GM10248 (cell line): ENCODE measurements at regions not wholly inside any gene's neighbourhood (a gene's known extent, or its start where the extent isn't known, plus 50 kb on each side); places are given as distances from the start of the nearest gene placed in this dataset.

Source experiments
- CTCF ChIA-PET: fragments of 300-600 bp; sonication (Branson Sonifier 250); formaldehyde crosslinking; extraction: SDS; loops from one replicate; lab custom pipeline; 2021; ENCODE audit warnings: antibody characterized with exemption; lab: Yijun Ruan, JAX
- POLR2A ChIA-PET: fragments of 350-650 bp; sonication (Branson Sonifier 250); formaldehyde crosslinking; extraction: SDS; loops from one replicate; lab custom pipeline; 2020; ENCODE audit warnings: antibody characterized with exemption; lab: Yijun Ruan, JAX
- DNase-seq: peaks from one replicate; pipeline ENCODE4 v3.0.0; 2012; ENCODE audit errors: extremely low spot score
- CTCF ChIP-seq: IDR thresholded peaks from 2 replicates; pipeline ENCODE4 v1.5.1; 2012; ENCODE audit warnings: mild to moderate bottlenecking, low read depth; ENCODE audit errors: extremely low read depth, missing control alignments, control extremely low read depth

GRCh38 chr2:149984311-149984710, 396.7 kb upstream of the MMADHC start:
- POLR2A ChIA-PET, result no interaction called here
- no peak for DNase-seq

GRCh38 chr2:149972066-149972465, 384.5 kb upstream of the MMADHC start:
- no peak for TF ChIP-seq CTCF
- no peak for DNase-seq
- CTCF ChIA-PET, result no interaction called here
- POLR2A ChIA-PET, result no interaction called here

More at GRCh38 chr2:149984311-149984710, 396.7 kb upstream of the MMADHC start:
- no peak for TF ChIP-seq CTCF
- CTCF ChIA-PET, result interaction anchor here (1.6 kb wide), 1 partner anchor 38 kb away, joined by 3 read pairs; no protein-coding TSS in a partner anchor

GRCh38 chr2:149954981-149955600, 367.5 kb upstream of the MMADHC start:
- ChIA-PET POLR2A (no interaction called here), CTCF (no interaction called here)
- DNase-seq, result no peak
- no peak for TF ChIP-seq CTCF

GRCh38 chr2:149953627-149954026, 366.1 kb upstream of the MMADHC start:
- DNase-seq, result no peak
- POLR2A ChIA-PET, result no interaction called here
- CTCF ChIA-PET, result no interaction called here
- TF ChIP-seq CTCF, result no peak

- DNase-seq, result no peak
- no peak for TF ChIP-seq CTCF
- POLR2A ChIA-PET, result no interaction called here
- CTCF ChIA-PET, result no interaction called here
Measured at GRCh38 chr2:149931486-149931885, 343.9 kb upstream of the MMADHC start.

GRCh38 chr2:149928011-149928410, 340.4 kb upstream of the MMADHC start:
- no peak for DNase-seq
- no peak for TF ChIP-seq CTCF
- CTCF ChIA-PET, result no interaction called here
- POLR2A ChIA-PET, result no interaction called here
